HEK293 (cell line): ENCODE measurements at regions not wholly inside any gene's neighbourhood (a gene's known extent, or its start where the extent isn't known, plus 50 kb on each side); places are given as distances from the start of the nearest gene placed in this dataset.

Source experiments
- KLF10 ChIP-seq: fragments of 450-650 bp; IDR thresholded peaks from 2 replicates; pipeline ENCODE4 v1.5.1; 2018; ENCODE audit warnings: missing biosample characterization, mild to moderate bottlenecking, missing genetic modification characterization
- YY1 ChIP-seq: fragments of 450-650 bp; formaldehyde crosslinking; IDR thresholded peaks from 2 replicates; pipeline ENCODE4 v1.5.1; 2018; ENCODE audit warnings: missing biosample characterization, missing genetic modification characterization
- ZNF23 ChIP-seq: fragments of 450-650 bp; formaldehyde crosslinking; IDR thresholded peaks from 2 replicates; pipeline ENCODE4 v1.5.1; 2016; ENCODE audit warnings: missing biosample characterization, missing genetic modification characterization, borderline replicate concordance
- ZNF274 ChIP-seq, 2 experiments: fragments of 200-500 bp in 1 of 2; fragments of 450-650 bp in 1 of 2; sonication (Bioruptor generic) in 1 of 2; formaldehyde crosslinking in 1 of 2; IDR thresholded peaks; 2 replicates each; pipeline versions ENCODE4 v1.5.1 to v1.6.1; 2014 to 2016; ENCODE audit warnings: borderline replicate concordance in 1 of 2, inconsistent platforms in 1 of 2, low read length in 1 of 2, missing biosample characterization in 1 of 2, missing genetic modification characterization in 1 of 2
- ZNF292 ChIP-seq: fragments of 450-650 bp; formaldehyde crosslinking; IDR thresholded peaks from 2 replicates; pipeline ENCODE4 v1.5.1; 2016; ENCODE audit warnings: low read depth, missing biosample characterization, missing genetic modification characterization, borderline replicate concordance
- ZNF544 ChIP-seq: fragments of 450-650 bp; formaldehyde crosslinking; IDR thresholded peaks from 2 replicates; pipeline ENCODE4 v1.5.0; 2017; ENCODE audit warnings: missing biosample characterization, missing genetic modification characterization
- ZNF549 ChIP-seq: fragments of 450-650 bp; IDR thresholded peaks from 2 replicates; pipeline ENCODE4 v1.5.1; 2018; ENCODE audit warnings: missing biosample characterization, missing genetic modification characterization, mild to moderate bottlenecking, inconsistent platforms, moderate library complexity
- ZNF660 ChIP-seq: fragments of 450-650 bp; IDR thresholded peaks from 2 replicates; pipeline ENCODE4 v1.5.1; 2018; ENCODE audit warnings: missing biosample characterization, mild to moderate bottlenecking, missing genetic modification characterization
- ZSCAN30 ChIP-seq: fragments of 450-650 bp; IDR thresholded peaks from 2 replicates; pipeline ENCODE4 v1.5.1; 2018; ENCODE audit warnings: missing biosample characterization, mild to moderate bottlenecking, missing genetic modification characterization, moderate library complexity
- TF ChIP-seq, protein P1 (sequence below): fragments of 450-650 bp; formaldehyde crosslinking; IDR thresholded peaks from 2 replicates; pipeline ENCODE4 v1.5.1; 2016; ENCODE audit warnings: missing biosample characterization, missing genetic modification characterization
- TF ChIP-seq, protein P2 (sequence below): fragments of 450-650 bp; IDR thresholded peaks from 2 replicates; pipeline ENCODE4 v1.5.1; 2018; ENCODE audit warnings: missing biosample characterization, missing genetic modification characterization

DNA sequence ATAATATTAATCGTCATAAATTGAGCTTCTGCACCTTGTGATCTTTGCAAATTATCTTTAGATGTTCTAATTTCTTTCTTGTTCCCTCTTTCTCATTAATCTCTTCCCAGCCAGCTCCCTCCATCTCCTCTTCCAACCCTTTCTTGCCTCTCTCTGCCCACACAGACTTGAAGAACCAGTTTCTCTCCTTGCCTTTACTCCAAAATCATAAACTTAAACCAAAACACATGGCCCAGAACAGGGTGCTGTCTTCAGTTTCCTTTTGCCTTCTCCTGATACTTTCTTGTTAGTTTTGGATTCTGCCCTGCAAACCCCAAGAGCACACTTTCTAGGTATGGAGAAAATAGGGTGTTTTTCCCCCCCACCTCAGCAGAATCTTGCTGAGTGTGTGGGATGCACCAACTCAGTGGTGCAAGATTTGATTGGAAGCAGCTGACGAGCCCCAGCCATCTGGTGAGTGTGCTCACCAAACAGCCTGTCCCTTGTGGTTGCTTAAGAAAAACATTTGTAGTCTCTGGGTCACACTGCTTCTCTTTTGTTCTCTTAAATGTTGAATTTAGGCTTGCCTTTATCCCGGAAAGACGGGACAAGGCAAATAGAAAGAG, 175.8 kb upstream of the MAF start:
- TF ChIP-seq ZNF23 (tag by site-specific recombination): no peak
- TF ChIP-seq, protein P1, sequence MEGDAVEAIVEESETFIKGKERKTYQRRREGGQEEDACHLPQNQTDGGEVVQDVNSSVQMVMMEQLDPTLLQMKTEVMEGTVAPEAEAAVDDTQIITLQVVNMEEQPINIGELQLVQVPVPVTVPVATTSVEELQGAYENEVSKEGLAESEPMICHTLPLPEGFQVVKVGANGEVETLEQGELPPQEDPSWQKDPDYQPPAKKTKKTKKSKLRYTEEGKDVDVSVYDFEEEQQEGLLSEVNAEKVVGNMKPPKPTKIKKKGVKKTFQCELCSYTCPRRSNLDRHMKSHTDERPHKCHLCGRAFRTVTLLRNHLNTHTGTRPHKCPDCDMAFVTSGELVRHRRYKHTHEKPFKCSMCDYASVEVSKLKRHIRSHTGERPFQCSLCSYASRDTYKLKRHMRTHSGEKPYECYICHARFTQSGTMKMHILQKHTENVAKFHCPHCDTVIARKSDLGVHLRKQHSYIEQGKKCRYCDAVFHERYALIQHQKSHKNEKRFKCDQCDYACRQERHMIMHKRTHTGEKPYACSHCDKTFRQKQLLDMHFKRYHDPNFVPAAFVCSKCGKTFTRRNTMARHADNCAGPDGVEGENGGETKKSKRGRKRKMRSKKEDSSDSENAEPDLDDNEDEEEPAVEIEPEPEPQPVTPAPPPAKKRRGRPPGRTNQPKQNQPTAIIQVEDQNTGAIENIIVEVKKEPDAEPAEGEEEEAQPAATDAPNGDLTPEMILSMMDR (tag by site-specific recombination): no peak
- TF ChIP-seq ZSCAN30 (tag by site-specific recombination): no peak
- TF ChIP-seq ZNF549 (tag by site-specific recombination): no peak
- TF ChIP-seq ZNF292 (tag by site-specific recombination): no peak
- TF ChIP-seq ZNF544 (tag by site-specific recombination): no peak
- no peak for TF ChIP-seq ZNF274 (IDR thresholded peaks at IDR 0.05; ENCODE audit: low read length)
- no peak for TF ChIP-seq ZNF274 (tag by site-specific recombination; IDR thresholded peaks at IDR 0.05; ENCODE audit: borderline replicate concordance)
- no peak for TF ChIP-seq YY1 (tag by site-specific recombination)
- TF ChIP-seq, protein P2, sequence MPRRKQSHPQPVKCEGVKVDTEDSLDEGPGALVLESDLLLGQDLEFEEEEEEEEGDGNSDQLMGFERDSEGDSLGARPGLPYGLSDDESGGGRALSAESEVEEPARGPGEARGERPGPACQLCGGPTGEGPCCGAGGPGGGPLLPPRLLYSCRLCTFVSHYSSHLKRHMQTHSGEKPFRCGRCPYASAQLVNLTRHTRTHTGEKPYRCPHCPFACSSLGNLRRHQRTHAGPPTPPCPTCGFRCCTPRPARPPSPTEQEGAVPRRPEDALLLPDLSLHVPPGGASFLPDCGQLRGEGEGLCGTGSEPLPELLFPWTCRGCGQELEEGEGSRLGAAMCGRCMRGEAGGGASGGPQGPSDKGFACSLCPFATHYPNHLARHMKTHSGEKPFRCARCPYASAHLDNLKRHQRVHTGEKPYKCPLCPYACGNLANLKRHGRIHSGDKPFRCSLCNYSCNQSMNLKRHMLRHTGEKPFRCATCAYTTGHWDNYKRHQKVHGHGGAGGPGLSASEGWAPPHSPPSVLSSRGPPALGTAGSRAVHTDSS (tag by site-specific recombination): no peak
- no peak for TF ChIP-seq ZNF660
- TF ChIP-seq KLF10 (tag by site-specific recombination): no peak
